ENCODE measurements at regions not wholly inside any gene's neighbourhood (a gene's known extent, or its start where the extent isn't known, plus 50 kb on each side); places are given as distances from the start of the nearest gene placed in this dataset.
A peak's percentile ranks its signal among the peaks of the same experiment; 100 is the strongest.

- intact Hi-C loops (cut with DNase I, micrococcal nuclease), result no loop called here
- DNase-seq (no peak), ATAC-seq (no peak)
Measured at GRCh38 chr11:70680781-70681281, 282.5 kb downstream of the CTTN start.

GRCh38 chr11:70682056-70682455 is 283.7 kb downstream of the CTTN start:
- no peak overlapping the region for H3K4me3 ChIP-seq
- intact Hi-C loops (cut with DNase I, micrococcal nuclease), result no loop called here
- no peak for TF ChIP-seq CTCF (IDR thresholded peaks at IDR 0.05)
- no peaks in the 10 kb centered on the region for H3K9me3 ChIP-seq
- H3K4me1 ChIP-seq (ENCODE audit: low read depth), result no peaks in the 10 kb centered on the region
- H3K36me3 ChIP-seq (ENCODE audit: low read depth), result no peaks in the 10 kb centered on the region
- no peak for ATAC-seq
- no peak for DNase-seq

More at GRCh38 chr11:70680781-70681281, 282.5 kb downstream of the CTTN start:
- Histone ChIP-seq H3K4me1 (ENCODE audit: low read depth) (no peaks in the 10 kb centered on the region), H3K9me3 (no peaks in the 10 kb centered on the region), H3K4me3 (no peak overlapping the region), H3K36me3 (ENCODE audit: low read depth) (no peaks in the 10 kb centered on the region)
- no peak for TF ChIP-seq CTCF (IDR thresholded peaks at IDR 0.05)

GRCh38 chr11:70682760-70683159 is 284.4 kb downstream of the CTTN start:
- Histone ChIP-seq H3K36me3 (ENCODE audit: low read depth) (no peaks in the 10 kb centered on the region), H3K4me1 (ENCODE audit: low read depth) (no peaks in the 10 kb centered on the region), H3K4me3 (no peak overlapping the region), H3K9me3 (no peaks in the 10 kb centered on the region)
- intact Hi-C loops (cut with DNase I, micrococcal nuclease), result no loop called here
- no peak for ATAC-seq
- no peak for TF ChIP-seq CTCF (IDR thresholded peaks at IDR 0.05)
- DNase-seq, result no peak

GRCh38 chr11:70687716-70688115 is 289.4 kb downstream of the CTTN start:
- DNase-seq (peak in 1 of 3 donors; percentile 25), ATAC-seq (peak; percentile 7)
- intact Hi-C loops (cut with DNase I, micrococcal nuclease), result no loop called here
- Histone ChIP-seq H3K4me1 (ENCODE audit: low read depth) (no peaks in the 10 kb centered on the region), H3K4me3 (no peak overlapping the region), H3K36me3 (ENCODE audit: low read depth) (no peaks in the 10 kb centered on the region), H3K9me3 (no peaks in the 10 kb centered on the region)
- TF ChIP-seq CTCF (IDR thresholded peaks at IDR 0.05), result no peak

GRCh38 chr11:70688142-70688541 is 289.8 kb downstream of the CTTN start:
- DNase-seq (peak; percentile 40 to 66 (median 52)), ATAC-seq (peak; percentile 66)
- intact Hi-C loops (cut with DNase I, micrococcal nuclease), result no loop called here
- TF ChIP-seq CTCF (IDR thresholded peaks at IDR 0.05), result no peak
- no peak overlapping the region for H3K4me3 ChIP-seq
- H3K4me1 ChIP-seq (ENCODE audit: low read depth), result no peaks in the 10 kb centered on the region
- H3K36me3 ChIP-seq (ENCODE audit: low read depth), result no peaks in the 10 kb centered on the region
- H3K9me3 ChIP-seq, result no peaks in the 10 kb centered on the region

GRCh38 chr11:70689764-70690163 is 291.4 kb downstream of the CTTN start:
- H3K36me3 ChIP-seq (ENCODE audit: low read depth), result no peaks in the 10 kb centered on the region
- no peak for TF ChIP-seq CTCF (IDR thresholded peaks at IDR 0.05)
- intact Hi-C loops (cut with DNase I, micrococcal nuclease), result no loop called here
- ATAC-seq (no peak), DNase-seq (no peak)
- H3K4me1 ChIP-seq (ENCODE audit: low read depth), result no peaks in the 10 kb centered on the region
- H3K4me3 ChIP-seq, result no peak overlapping the region
- H3K9me3 ChIP-seq, result no peaks in the 10 kb centered on the region

Measured in mucosa of descending colon (tissue), 3 donors.